Liver (tissue), 3 donors: ENCODE measurements at regions not wholly inside any gene's neighbourhood (a gene's known extent, or its start where the extent isn't known, plus 50 kb on each side); places are given as distances from the start of the nearest gene placed in this dataset.

Experiments
- ATF3 ChIP-seq: IDR thresholded peaks from 2 replicates; pipeline ENCODE4 v1.6.1; 2016; ENCODE audit warnings: antibody characterized with exemption
- CTCF ChIP-seq: fragments of 150-350 bp; IDR thresholded peaks from 2 replicates; pipeline ENCODE4 v1.5.1; 2017; ENCODE audit warnings: improper control_type of control experiment, low read depth, low read length; ENCODE audit not compliant: missing input control
- RAD21 ChIP-seq, 2 donors: IDR thresholded peaks; 2 replicates each; pipeline ENCODE4 v1.6.1; 2016; ENCODE audit warnings: antibody characterized with exemption in 2 of 2, mild to moderate bottlenecking in 2 of 2
- REST ChIP-seq: IDR thresholded peaks from 2 replicates; pipeline ENCODE4 v1.6.1; 2016; ENCODE audit warnings: antibody characterized with exemption, mild to moderate bottlenecking
- RXRA ChIP-seq, 2 donors: IDR thresholded peaks; 2 replicates each; pipeline ENCODE4 v1.6.1; 2017 to 2018; ENCODE audit warnings: antibody characterized with exemption in 2 of 2, mild to moderate bottlenecking in 1 of 2
- SP1 ChIP-seq: IDR thresholded peaks from 2 replicates; pipeline ENCODE4 v1.6.1; 2018; ENCODE audit warnings: antibody characterized with exemption, mild to moderate bottlenecking
- donor health status: healthy.
- donor health status: healthy.

- TF ChIP-seq CTCF (no peak), SP1 (no peak), REST (no peak), RAD21 (IDR thresholded peaks at IDR 0.05) (no peak), ATF3 (no peak), RXRA (IDR thresholded peaks at IDR 0.05) (no peak)
These were observed 434.2 kb downstream of the PCDH20 start for GRCh38 chr13:60981407-60981806.
